ENCODE measurements at regions not wholly inside any gene's neighbourhood (a gene's known extent, or its start where the extent isn't known, plus 50 kb on each side); places are given as distances from the start of the nearest gene placed in this dataset.

DNA sequence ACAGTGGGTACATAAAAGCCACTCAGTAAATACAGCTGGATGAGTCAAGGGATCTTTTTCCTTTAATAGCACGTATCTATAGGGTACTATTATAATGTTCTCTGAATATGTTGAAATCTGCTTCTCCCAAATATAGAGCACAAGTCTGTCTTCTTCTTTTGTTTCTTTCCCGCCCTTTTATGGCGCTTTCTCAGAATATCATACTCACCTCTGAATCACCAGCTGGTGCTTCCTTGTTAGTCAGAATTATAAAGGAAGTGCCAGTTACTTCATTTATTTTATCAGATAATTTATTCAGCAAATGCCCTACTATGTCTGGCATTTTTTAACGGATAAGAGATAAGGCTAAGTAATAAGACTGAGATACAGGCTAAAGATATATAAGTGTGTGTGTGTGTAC lies 772.9 kb downstream of the SORCS3 start:
- TF ChIP-seq, protein P1, sequence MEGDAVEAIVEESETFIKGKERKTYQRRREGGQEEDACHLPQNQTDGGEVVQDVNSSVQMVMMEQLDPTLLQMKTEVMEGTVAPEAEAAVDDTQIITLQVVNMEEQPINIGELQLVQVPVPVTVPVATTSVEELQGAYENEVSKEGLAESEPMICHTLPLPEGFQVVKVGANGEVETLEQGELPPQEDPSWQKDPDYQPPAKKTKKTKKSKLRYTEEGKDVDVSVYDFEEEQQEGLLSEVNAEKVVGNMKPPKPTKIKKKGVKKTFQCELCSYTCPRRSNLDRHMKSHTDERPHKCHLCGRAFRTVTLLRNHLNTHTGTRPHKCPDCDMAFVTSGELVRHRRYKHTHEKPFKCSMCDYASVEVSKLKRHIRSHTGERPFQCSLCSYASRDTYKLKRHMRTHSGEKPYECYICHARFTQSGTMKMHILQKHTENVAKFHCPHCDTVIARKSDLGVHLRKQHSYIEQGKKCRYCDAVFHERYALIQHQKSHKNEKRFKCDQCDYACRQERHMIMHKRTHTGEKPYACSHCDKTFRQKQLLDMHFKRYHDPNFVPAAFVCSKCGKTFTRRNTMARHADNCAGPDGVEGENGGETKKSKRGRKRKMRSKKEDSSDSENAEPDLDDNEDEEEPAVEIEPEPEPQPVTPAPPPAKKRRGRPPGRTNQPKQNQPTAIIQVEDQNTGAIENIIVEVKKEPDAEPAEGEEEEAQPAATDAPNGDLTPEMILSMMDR (IDR thresholded peaks at IDR 0.05) = no peak
- no peak for TF ChIP-seq POLR2AphosphoS5 (IDR thresholded peaks at IDR 0.05)
- no peak for TF ChIP-seq POLR2A (IDR thresholded peaks at IDR 0.05)

All from suprapubic skin (tissue), 4 donors.